HepG2 (cell line): ENCODE measurements at regions not wholly inside any gene's neighbourhood (a gene's known extent, or its start where the extent isn't known, plus 50 kb on each side); places are given as distances from the start of the nearest gene placed in this dataset.

Experiments used
- ATAC-seq: fragments of 200-7000 bp; cut with Tn5 transposase; 3 replicates; pipeline ENCODE4 v1.9.1; 2020; ENCODE audit warnings: mild to moderate bottlenecking, moderate library complexity
- BruUV-seq: library from RNA; stranded (reverse); fragments of 400-500 nt; replicated peaks from 2 replicates; lab custom pipeline; 2021; lab: Mats Ljungman, UMichigan
- CTCF ChIA-PET: fragments of 300-600 bp; formaldehyde crosslinking; extraction: SDS; loops from one replicate; lab custom pipeline; 2021; ENCODE audit warnings: low total read pairs, inconsistent platforms, low intra/inter-chr PET ratio; lab: Yijun Ruan, JAX
- POLR2A ChIA-PET: fragments of 350-600 bp; sonication (Branson Sonifier 250); formaldehyde crosslinking; loops from one replicate; lab custom pipeline; 2020; ENCODE audit warnings: antibody characterized with exemption, inconsistent platforms; lab: Yijun Ruan, JAX
- DNase-seq: peaks from one replicate; pipeline ENCODE4 v3.0.0-alpha.2; 2015; ENCODE audit warnings: low spot score
- FAIRE-seq: peaks from 3 replicates; lab custom pipeline; 2011; peaks lifted over from hg19 to GRCh38; lab: Jason Lieb, UNC
- H2AFZ ChIP-seq: one replicate; pipeline ENCODE4 v1.6.1; 2011; ENCODE audit warnings: low read length, inconsistent platforms
- H3K27ac ChIP-seq: fragments of 300-600 bp; 3 replicates; pipeline ENCODE4 v1.8.0; 2011; ENCODE audit warnings: mixed run types, mild to moderate bottlenecking, mixed read lengths, low read length, inconsistent platforms; ENCODE audit not compliant: insufficient read depth; ENCODE audit errors: extremely low read length
- H3K27me3 ChIP-seq, 2 experiments: fragments of 200-600 bp in 1 of 2; 2 replicates in 1 of 2; 3 replicates in 1 of 2; pipeline versions ENCODE4 v1.6.0 to v1.8.0; 2011; ENCODE audit warnings: low read length in 2 of 2, mild to moderate bottlenecking in 2 of 2, moderate library complexity in 2 of 2, inconsistent platforms in 1 of 2; ENCODE audit not compliant: insufficient read depth in 2 of 2, control insufficient read depth in 1 of 2
- H3K36me3 ChIP-seq, 2 experiments: fragments of 200-600 bp in 1 of 2; replicated peaks in 1 of 2; 2 replicates in 1 of 2; 3 replicates in 1 of 2; pipeline versions ENCODE4 v1.5.1 to v1.8.0; 2011; ENCODE audit warnings: low read length in 2 of 2, inconsistent platforms in 1 of 2; ENCODE audit not compliant: insufficient read depth in 2 of 2, control insufficient read depth in 1 of 2
- H3K4me1 ChIP-seq: 2 replicates; pipeline ENCODE4 v1.5.1; 2012; ENCODE audit warnings: low read length, inconsistent platforms; ENCODE audit not compliant: insufficient read depth
- H3K4me2 ChIP-seq: 2 replicates; pipeline ENCODE4 v1.6.0; 2011; ENCODE audit warnings: low read depth, low read length, inconsistent platforms
- H3K4me3 ChIP-seq, 3 experiments: fragments of 200-600 bp in 1 of 3; sonication (generic), shearing (Covaris generic) in 1 of 3; replicated peaks in 1 of 3; 2 replicates each; pipeline ENCODE4 v1.5.1; 2011 to 2016; ENCODE audit warnings: low read length in 3 of 3, inconsistent platforms in 2 of 3, low read depth in 2 of 3, mild to moderate bottlenecking in 2 of 3, control low read depth in 1 of 3, mixed read lengths in 1 of 3; ENCODE audit not compliant: insufficient read depth in 1 of 3
- H3K79me2 ChIP-seq: one replicate; pipeline ENCODE4 v1.6.1; 2011; ENCODE audit warnings: low read length, inconsistent platforms; ENCODE audit not compliant: insufficient read depth
- H3K9ac ChIP-seq: 2 replicates; pipeline ENCODE4 v1.6.0; 2011; ENCODE audit warnings: mild to moderate bottlenecking, low read depth, low read length, inconsistent platforms; ENCODE audit not compliant: insufficient read depth
- H3K9me3 ChIP-seq: 2 replicates; pipeline ENCODE4 v1.5.1; 2012; ENCODE audit warnings: mild to moderate bottlenecking, low read length
- H4K20me1 ChIP-seq: 2 replicates; pipeline ENCODE4 v1.6.0; 2011; ENCODE audit warnings: inconsistent platforms, mild to moderate bottlenecking, low read length, moderate library complexity; ENCODE audit not compliant: insufficient read depth
- ELF4 ChIP-seq: sonication (generic); formaldehyde crosslinking; IDR thresholded peaks from 2 replicates; pipeline ENCODE4 v1.5.0; 2020; ENCODE audit warnings: missing genetic modification reagents, mild to moderate bottlenecking, moderate library complexity, borderline replicate concordance
- GATA4 ChIP-seq: sonication (generic); IDR thresholded peaks from 2 replicates; pipeline ENCODE4 v1.6.1; 2016; ENCODE audit warnings: antibody characterized with exemption, low read depth, borderline replicate concordance
- HOXA3 ChIP-seq: sonication (generic); formaldehyde crosslinking; IDR thresholded peaks from 2 replicates; pipeline ENCODE4 v1.5.0; 2020; ENCODE audit warnings: missing genetic modification reagents
- HOXA7 ChIP-seq: sonication (generic); formaldehyde crosslinking; IDR thresholded peaks from 2 replicates; pipeline ENCODE4 v1.8.1; 2022; ENCODE audit warnings: mild to moderate bottlenecking, missing genetic modification reagents, moderate library complexity
- KDM2A ChIP-seq: sonication (generic); formaldehyde crosslinking; IDR thresholded peaks from 2 replicates; pipeline ENCODE4 v1.4.0; 2020; ENCODE audit warnings: low read depth, missing genetic modification reagents, borderline replicate concordance
- KMT2A ChIP-seq: sonication (generic); formaldehyde crosslinking; IDR thresholded peaks from 2 replicates; pipeline ENCODE4 v1.4.0; 2020; ENCODE audit warnings: missing genetic modification reagents
- LBX2 ChIP-seq: sonication (generic); formaldehyde crosslinking; IDR thresholded peaks from 2 replicates; pipeline ENCODE4 v1.5.0; 2020; ENCODE audit warnings: missing genetic modification reagents, mild to moderate bottlenecking, borderline replicate concordance
- PHF8 ChIP-seq: sonication (generic); formaldehyde crosslinking; IDR thresholded peaks from 2 replicates; pipeline ENCODE4 v1.5.0; 2020; ENCODE audit warnings: missing genetic modification reagents
- ZFP62 ChIP-seq: sonication (generic); formaldehyde crosslinking; IDR thresholded peaks from 2 replicates; pipeline ENCODE4 v1.4.0; 2020; ENCODE audit warnings: missing genetic modification reagents
- ZNF207 ChIP-seq: fragments of 450-650 bp; IDR thresholded peaks from 2 replicates; pipeline ENCODE4 v1.6.1; 2016; ENCODE audit warnings: antibody characterized with exemption, borderline replicate concordance
- ZNF362 ChIP-seq: sonication (generic); formaldehyde crosslinking; IDR thresholded peaks from 2 replicates; pipeline ENCODE4 v1.4.0; 2020; ENCODE audit warnings: missing genetic modification reagents, mild to moderate bottlenecking, borderline replicate concordance
- ZNF367 ChIP-seq: sonication (generic); formaldehyde crosslinking; IDR thresholded peaks from 2 replicates; pipeline ENCODE4 v1.4.0; 2020; ENCODE audit warnings: missing genetic modification reagents, borderline replicate concordance
- ZNF547 ChIP-seq: sonication (generic); formaldehyde crosslinking; IDR thresholded peaks from 2 replicates; pipeline ENCODE4 v1.5.1; 2020; ENCODE audit warnings: mild to moderate bottlenecking, missing genetic modification reagents
- ZNF672 ChIP-seq: sonication (generic); formaldehyde crosslinking; IDR thresholded peaks from 2 replicates; pipeline ENCODE4 v1.8.1; 2022; ENCODE audit warnings: missing genetic modification reagents
- WGBS: methylation state at CpG from one replicate; pipeline ENCODE4 v1.1.6; 2017; ENCODE audit warnings: low lambda C conversion rate; 5-methylcytosine and 5-hydroxymethylcytosine counted together
- in situ Hi-C: cut with HindIII; loops from 2 replicates; pipeline ENCODE4 v1.10.0; 2017; ENCODE audit warnings: low pct_unique_long_range_greater_than_20kb; ENCODE audit not compliant: extremely low pct_ligation_motif_present
- intact Hi-C: fragments of 100-400 bp; cut with micrococcal nuclease; formaldehyde crosslinking; loops from one replicate; pipeline ENCODE4 v1.10.0; 2022; ENCODE audit not compliant: unreplicated experiment
- TF ChIP-seq, protein P1 (sequence below): sonication (generic); formaldehyde crosslinking; IDR thresholded peaks from 2 replicates; pipeline ENCODE4 v1.4.0; 2020; ENCODE audit warnings: missing genetic modification reagents, borderline replicate concordance
- TF ChIP-seq, protein P2 (sequence below): sonication (generic); formaldehyde crosslinking; IDR thresholded peaks from 2 replicates; pipeline ENCODE4 v1.4.0; 2020; ENCODE audit warnings: mild to moderate bottlenecking, missing genetic modification reagents

- BruUV-seq: no TSS peak
- Histone ChIP-seq H3K27me3 (no peaks in the 10 kb centered on the region), H4K20me1 (no peaks in the 10 kb centered on the region), H3K36me3 (no peaks in the 10 kb centered on the region), H3K9ac (no peak overlapping the region), H3K79me2 (no peaks in the 10 kb centered on the region), H3K4me1 (no peaks in the 10 kb centered on the region), H3K9me3 (no peaks in the 10 kb centered on the region), H3K4me2 (no peak overlapping the region), H3K27ac (no peak overlapping the region), H3K4me3 (no peak overlapping the region), H2AFZ (no peak overlapping the region)
- POLR2A ChIA-PET: no interaction called here
- intact Hi-C loops: no loop called here
- TF ChIP-seq HOXA3 (CRISPR knock-in tag) (no peak), ZFP62 (CRISPR knock-in tag) (no peak), ZNF367 (CRISPR knock-in tag) (no peak), ELF4 (CRISPR knock-in tag) (no peak), KDM2A (no peak), ZNF362 (CRISPR knock-in tag) (no peak), ZNF547 (no peak), KMT2A (CRISPR knock-in tag) (no peak), PHF8 (CRISPR knock-in tag) (no peak), LBX2 (CRISPR knock-in tag) (no peak), ZNF207 (no peak), GATA4 (no peak), HOXA7 (no peak), ZNF672 (CRISPR knock-in tag) (no peak)
- TF ChIP-seq, protein P1, sequence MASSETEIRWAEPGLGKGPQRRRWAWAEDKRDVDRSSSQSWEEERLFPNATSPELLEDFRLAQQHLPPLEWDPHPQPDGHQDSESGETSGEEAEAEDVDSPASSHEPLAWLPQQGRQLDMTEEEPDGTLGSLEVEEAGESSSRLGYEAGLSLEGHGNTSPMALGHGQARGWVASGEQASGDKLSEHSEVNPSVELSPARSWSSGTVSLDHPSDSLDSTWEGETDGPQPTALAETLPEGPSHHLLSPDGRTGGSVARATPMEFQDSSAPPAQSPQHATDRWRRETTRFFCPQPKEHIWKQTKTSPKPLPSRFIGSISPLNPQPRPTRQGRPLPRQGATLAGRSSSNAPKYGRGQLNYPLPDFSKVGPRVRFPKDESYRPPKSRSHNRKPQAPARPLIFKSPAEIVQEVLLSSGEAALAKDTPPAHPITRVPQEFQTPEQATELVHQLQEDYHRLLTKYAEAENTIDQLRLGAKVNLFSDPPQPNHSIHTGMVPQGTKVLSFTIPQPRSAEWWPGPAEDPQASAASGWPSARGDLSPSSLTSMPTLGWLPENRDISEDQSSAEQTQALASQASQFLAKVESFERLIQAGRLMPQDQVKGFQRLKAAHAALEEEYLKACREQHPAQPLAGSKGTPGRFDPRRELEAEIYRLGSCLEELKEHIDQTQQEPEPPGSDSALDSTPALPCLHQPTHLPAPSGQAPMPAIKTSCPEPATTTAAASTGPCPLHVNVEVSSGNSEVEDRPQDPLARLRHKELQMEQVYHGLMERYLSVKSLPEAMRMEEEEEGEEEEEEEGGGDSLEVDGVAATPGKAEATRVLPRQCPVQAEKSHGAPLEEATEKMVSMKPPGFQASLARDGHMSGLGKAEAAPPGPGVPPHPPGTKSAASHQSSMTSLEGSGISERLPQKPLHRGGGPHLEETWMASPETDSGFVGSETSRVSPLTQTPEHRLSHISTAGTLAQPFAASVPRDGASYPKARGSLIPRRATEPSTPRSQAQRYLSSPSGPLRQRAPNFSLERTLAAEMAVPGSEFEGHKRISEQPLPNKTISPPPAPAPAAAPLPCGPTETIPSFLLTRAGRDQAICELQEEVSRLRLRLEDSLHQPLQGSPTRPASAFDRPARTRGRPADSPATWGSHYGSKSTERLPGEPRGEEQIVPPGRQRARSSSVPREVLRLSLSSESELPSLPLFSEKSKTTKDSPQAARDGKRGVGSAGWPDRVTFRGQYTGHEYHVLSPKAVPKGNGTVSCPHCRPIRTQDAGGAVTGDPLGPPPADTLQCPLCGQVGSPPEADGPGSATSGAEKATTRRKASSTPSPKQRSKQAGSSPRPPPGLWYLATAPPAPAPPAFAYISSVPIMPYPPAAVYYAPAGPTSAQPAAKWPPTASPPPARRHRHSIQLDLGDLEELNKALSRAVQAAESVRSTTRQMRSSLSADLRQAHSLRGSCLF (CRISPR knock-in tag): no peak
- TF ChIP-seq, protein P2, sequence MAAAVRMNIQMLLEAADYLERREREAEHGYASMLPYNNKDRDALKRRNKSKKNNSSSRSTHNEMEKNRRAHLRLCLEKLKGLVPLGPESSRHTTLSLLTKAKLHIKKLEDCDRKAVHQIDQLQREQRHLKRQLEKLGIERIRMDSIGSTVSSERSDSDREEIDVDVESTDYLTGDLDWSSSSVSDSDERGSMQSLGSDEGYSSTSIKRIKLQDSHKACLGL: no peak
- CTCF ChIA-PET: no interaction called here
- in situ Hi-C loops: no loop called here
- 38% methylated on average over 3 of the region's 3 CpGs for WGBS
- ATAC-seq: no peak
- DNase-seq: no peak
- FAIRE-seq: no peak
These were observed 556.7 kb upstream of the FSIP2 start for GRCh38 chr2:185181901-185182300.
